SK-MEL-5 (cell line): ENCODE measurements at regions not wholly inside any gene's neighbourhood (a gene's known extent, or its start where the extent isn't known, plus 50 kb on each side); places are given as distances from the start of the nearest gene placed in this dataset.

Experiments
- DNase-seq: peaks from one replicate; pipeline ENCODE4 v3.0.0-alpha.2; 2016; ENCODE audit warnings: low read depth, low spot score
- in situ Hi-C: cut with HindIII; loops from 2 replicates; pipeline ENCODE4 v1.10.0; 2016; ENCODE audit warnings: low sequenced_read_pairs, high pct_unique_total_duplicates, low pct_unique_long_range_greater_than_20kb

- no peak for DNase-seq
- in situ Hi-C loops: no loop called here
Measured at GRCh38 chr5:3382782-3383181, 212.8 kb upstream of the IRX1 start.

GRCh38 chr5:3382151-3382550, 213.5 kb upstream of the IRX1 start:
- DNase-seq: no peak
- in situ Hi-C loops: no loop called here

- DNase-seq: no peak
- in situ Hi-C loops: no loop called here
Measured at GRCh38 chr5:3381206-3381825, 214.3 kb upstream of the IRX1 start.

DNA sequence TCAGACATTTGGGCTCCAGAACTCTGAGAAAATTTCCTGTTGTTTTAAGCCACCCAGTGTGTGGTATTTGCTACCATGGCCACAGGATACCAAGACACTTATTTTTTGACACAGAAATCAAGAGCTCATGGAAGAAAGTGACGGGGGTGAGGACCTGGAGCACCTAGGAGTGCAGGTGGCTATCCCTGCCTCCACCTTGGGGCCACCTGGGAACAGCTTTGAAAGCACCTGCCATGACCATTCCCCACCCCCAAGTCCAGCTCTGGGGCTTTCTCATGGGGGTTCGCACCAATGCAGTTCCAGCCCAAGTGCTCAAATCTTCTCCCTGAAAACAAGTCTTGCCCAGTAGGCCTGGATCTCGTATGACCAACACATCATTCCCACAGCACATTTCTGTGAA, 214.9 kb upstream of the IRX1 start:
- no peak for DNase-seq
- in situ Hi-C loops: no loop called here

GRCh38 chr5:3377831-3378230, 217.8 kb upstream of the IRX1 start:
- in situ Hi-C loops: no loop called here
- DNase-seq: no peak

- no peak for DNase-seq
- in situ Hi-C loops: no loop called here
Measured at GRCh38 chr5:3377176-3377575, 218.5 kb upstream of the IRX1 start.

- in situ Hi-C loops: no loop called here
- no peak for DNase-seq
Measured at GRCh38 chr5:3376611-3377010, 219.0 kb upstream of the IRX1 start.

GRCh38 chr5:3375586-3376311, 219.9 kb upstream of the IRX1 start:
- in situ Hi-C loops: no loop called here
- DNase-seq: no peak

DNA sequence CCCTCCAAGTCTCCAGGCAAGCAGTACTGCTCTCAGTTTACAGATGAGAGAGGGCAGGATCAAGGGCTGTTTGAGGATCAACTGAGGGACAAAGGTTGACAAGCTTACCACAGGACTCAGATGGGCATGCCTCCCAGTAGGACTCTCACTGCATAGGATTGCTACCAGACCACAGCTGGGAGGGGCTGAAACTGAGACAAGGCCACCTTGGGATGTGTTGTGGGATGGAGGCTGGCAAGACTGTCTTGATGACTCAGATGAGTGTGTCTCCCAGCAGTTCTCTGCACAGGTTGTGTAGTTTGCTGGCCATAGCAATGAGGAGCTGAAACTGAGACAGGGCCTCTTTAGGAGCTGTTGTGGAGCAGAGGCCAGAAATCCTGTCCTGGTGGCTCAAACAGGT, 222.2 kb upstream of the IRX1 start:
- no peak for DNase-seq
- in situ Hi-C loops: no loop called here

- in situ Hi-C loops: no loop called here
- DNase-seq: no peak
Measured at GRCh38 chr5:3372289-3372688, 223.3 kb upstream of the IRX1 start.

- in situ Hi-C loops: no loop called here
- DNase-seq: no peak
Measured at GRCh38 chr5:3365501-3366215, 230.0 kb upstream of the IRX1 start.

GRCh38 chr5:3364941-3365340, 230.7 kb upstream of the IRX1 start:
- in situ Hi-C loops: no loop called here
- no peak for DNase-seq

- DNase-seq: no peak
- in situ Hi-C loops: no loop called here
Measured at GRCh38 chr5:3364433-3364832, 231.2 kb upstream of the IRX1 start.

- DNase-seq: no peak
- in situ Hi-C loops: no loop called here
Measured at GRCh38 chr5:3362606-3362910, 233.1 kb upstream of the IRX1 start.

GRCh38 chr5:3361811-3362605, 233.6 kb upstream of the IRX1 start:
- in situ Hi-C loops: no loop called here
- no peak for DNase-seq

DNA sequence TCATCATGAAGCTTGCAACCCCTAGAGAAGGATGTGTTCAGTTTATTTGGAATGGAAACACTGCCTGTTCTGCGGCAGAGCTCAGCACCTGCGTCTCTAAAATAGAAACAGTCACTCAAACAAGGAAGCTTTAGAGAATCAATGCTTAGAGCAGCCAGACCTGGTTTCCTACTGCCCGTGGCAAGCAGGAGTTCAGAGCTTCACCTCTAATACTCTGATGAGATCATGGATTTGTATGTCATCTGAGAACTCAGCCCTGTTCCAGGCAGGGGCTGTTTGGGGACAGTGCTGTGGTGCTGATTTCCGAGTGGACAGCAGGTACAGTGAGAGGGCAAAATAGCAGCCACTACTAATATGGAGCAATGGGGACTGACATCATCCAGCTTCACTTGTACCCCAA, 236.0 kb upstream of the IRX1 start:
- no peak for DNase-seq
- in situ Hi-C loops: no loop called here

- in situ Hi-C loops: no loop called here
- DNase-seq: no peak
Measured at GRCh38 chr5:3357291-3357690, 238.3 kb upstream of the IRX1 start.

- in situ Hi-C loops: no loop called here
- no peak for DNase-seq
Measured at GRCh38 chr5:3356016-3356415, 239.6 kb upstream of the IRX1 start.
